TTC549 (cell line): ENCODE measurements at regions not wholly inside any gene's neighbourhood (a gene's known extent, or its start where the extent isn't known, plus 50 kb on each side); places are given as distances from the start of the nearest gene placed in this dataset.
"Not testable (repeated sequence)": the region's sequence is repeated elsewhere in the genome, so short reads cannot be mapped to it uniquely, and the experiment has no call there.

Experiments
- FAIRE-seq: peaks from 2 replicates; lab custom pipeline; 2012; peaks lifted over from hg19 to GRCh38; lab: Jason Lieb, UNC

DNA sequence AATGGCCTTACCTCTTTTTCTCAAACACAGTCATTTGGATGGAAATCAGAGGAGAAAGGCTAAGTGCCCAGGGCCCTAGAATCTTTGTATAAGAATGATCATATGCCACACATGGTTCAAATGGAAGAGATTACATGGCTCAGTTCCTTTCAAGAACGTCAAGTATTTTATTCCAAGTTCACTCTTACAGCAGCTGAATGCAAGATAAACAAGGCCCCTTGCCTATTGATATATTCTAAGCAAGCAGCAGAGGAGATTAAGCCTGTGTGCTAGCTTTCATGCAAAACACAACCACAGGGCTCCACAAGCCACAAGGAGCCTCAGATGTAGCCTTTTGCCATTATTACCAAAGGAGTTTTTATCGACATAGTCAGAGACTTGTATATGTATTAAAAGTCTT lies 55.3 kb upstream of the SLCO6A1 start:
- FAIRE-seq = no peak

DNA sequence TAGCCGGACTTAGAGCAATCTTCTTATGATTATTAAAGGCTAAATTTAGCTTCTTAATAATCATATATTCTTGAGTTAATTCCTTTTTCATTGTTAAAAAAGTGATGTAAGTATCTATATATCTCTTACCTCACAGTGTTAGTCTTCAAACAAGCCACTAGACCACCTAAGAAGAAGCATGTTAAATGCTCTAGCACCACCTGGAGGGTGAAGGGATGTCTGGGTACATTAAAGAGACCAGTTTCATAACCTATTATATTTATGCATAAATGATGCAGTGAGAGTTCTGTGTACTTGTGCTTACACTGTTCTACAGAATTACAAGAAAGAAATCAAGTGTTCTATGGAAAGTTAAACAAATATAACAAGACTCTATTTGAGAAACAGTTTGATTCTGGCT lies 55.9 kb upstream of the SLCO6A1 start:
- FAIRE-seq = no peak

DNA sequence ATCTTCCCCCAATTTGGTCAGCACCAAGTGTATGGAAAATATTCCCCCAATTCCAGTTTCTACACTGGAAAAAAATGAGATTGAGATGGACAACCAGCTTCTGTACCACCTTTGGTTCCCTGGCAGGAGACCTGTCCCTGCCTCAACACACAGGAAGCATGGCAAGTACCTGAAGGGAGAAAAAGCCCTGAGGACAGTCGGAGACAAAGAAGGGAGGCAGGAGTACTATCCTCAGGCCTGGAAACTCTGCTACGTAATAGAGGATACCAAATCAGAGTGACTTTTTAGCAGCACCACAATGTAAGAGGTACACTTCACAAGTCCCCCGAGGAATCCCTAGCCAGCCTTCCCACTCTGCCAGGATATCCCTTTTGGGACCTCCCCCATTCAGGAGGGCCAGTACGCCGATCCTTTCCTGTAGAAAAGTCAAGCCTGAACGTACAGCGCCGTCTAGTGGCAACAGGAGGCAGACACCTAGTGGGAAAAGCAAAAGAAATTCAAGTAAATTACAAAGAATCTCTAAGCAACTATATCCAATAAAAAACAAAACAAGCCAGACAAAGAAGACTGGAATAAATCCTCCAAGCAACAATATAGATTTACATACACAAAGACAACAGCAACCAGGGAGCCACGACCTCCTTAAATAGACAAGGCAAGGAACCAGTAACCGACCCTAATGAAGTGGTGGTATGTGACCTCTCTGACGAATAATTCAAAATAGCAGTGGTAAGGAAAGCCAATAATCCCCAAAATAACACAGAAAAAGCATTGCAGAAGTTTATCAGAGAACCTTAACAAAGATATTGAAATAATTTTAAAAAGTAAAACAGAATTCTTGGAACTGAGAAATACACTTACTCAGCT lies 63.3 kb upstream of the SLCO6A1 start:
- no peak for FAIRE-seq

DNA sequence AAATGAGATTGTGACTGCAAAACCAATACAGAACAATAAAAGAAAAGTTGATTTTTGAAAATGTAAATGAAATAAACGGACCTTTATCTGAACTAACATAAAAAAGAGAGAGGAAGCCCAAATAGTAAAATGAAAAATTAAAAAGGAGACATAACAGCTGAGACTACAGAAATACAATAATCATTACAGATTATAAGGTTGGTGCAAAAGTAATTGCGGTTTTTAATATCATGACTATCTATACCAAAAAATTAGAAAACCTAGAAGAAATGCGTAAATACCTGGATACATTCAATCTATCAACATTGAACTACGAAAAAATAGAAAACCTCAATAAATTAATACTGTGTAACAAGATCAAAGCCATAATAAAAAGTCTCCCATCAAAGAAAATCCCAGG lies 71.9 kb upstream of the SLCO6A1 start:
- FAIRE-seq = no peak

DNA sequence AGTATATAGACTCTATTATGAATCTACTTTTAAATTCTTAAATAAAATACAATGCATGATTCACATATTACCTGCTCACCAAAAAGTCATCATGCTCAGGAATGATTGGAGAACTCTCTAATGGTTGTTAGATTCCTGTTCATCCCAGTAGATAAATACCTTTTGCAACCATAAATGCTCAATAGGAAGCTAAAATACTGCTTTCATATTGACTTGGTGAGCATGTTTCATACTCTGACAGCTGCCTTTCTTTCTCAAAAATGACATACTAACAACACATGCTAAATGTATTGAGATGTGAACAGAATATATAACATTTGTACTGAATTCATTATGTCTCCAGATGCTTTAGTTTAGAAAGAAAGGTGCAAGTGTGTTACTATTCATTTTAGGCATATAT lies 79.6 kb upstream of the SLCO6A1 start:
- no peak for FAIRE-seq

DNA sequence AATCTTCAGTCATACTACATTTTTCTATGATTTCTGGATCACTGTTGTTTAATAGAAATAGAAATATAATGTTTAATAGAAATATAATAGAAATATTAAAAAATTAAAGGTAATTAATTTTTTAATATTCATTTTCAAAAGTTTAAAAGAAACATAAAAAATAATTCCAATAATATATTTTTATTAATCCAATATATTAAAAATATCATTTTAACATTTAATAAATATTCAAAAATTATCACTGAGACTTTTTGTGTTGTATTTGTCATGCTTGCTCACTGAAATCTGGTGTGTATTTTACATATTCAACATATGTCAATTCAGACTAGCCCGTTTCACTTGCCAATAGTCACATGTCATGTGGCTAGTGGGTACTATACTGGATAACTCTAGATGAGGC lies 80.6 kb upstream of the SLCO6A1 start:
- FAIRE-seq = peak; percentile 79

DNA sequence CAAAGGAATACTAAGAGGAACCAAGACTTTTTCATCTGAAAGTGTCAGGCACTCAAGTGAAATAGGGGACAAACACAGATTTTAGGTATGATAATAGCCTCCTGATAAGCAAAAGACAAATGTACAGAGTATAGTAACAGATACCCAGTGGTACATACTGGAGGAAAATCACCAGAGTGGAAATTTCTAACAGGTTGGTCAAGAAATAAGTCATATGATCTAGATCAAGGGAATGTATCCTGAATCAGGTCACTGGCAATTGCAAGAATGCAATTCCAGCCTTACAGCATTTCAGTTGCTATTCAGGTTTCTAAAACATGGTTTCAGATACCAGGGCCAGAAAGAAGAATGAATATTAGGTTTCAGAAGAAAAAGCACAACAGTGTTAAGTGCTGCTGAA lies 82.2 kb upstream of the SLCO6A1 start:
- FAIRE-seq = no peak

DNA sequence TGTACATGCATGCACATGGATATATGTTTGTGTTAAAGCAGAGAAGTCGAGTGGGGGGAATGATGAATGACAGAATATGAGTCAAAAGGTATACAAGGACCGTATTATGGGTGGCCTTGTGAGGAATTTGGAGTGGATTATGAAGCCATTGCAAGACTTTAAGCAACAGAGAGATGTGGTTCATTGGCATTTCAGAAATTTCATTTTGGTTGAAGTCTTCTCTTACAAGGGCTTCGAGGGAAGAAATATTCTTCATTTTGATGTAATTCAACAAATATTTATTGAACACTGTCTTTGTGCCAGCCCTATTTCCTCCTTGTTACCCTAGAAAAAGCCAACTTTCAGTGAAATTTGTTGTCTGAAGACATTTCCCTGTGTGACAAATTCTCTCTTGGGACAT lies 83.9 kb upstream of the SLCO6A1 start:
- FAIRE-seq = no peak

DNA sequence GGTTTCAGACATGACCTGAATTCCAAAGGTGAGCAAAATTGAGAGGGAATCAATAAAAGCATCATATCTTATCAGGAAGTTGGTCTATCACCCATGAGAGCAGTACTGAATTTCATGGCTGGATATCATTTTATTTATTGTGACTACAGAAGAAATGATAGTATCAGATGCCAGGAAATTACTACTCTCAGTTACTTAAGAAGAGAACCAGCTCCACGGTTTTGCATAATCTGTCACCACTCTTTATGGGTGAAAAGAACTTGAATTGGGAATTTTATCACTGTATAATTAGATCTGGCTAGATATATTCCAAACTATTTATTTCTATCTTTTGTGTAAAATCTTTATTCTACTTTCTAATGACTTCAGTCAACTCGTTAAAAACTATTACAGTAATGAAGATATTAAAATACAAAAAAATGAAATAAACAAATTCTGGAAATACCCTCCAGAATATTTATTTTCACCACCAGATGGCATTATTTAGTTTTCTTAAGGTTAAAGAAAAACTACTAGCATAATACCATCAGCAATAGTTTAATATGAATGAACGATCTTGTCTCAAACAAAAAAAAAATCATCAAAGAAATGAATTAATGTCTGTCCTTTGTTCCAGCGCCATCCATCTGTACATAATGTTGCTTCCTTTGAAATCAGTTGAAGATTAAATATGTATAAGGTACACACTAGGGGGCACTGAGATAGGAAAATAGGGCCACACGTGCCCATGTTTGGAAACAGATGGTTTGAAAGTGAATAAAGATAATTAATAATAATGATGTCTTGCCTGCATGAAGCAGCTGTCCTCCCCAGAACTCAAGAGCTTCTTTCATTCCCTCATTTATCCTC lies 84.7 kb upstream of the SLCO6A1 start:
- peak; percentile 71 for FAIRE-seq

DNA sequence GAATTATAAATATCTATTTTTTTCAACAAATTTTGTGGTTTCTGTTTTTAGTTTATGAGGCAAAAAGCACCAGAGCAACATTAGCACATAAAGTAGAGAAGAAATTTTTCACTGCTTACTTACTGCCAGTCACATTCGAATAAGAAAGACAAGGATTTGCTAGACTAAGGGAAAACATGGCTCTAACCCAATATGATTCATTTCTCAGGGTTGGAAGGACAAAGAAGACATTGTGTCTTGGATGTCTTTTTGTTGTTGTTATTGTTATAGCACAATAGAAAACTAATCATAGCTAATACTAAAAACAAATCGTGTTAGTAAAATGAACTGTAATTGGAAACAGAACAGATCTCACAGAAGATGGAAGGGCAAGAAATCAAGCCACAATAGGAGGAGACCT lies 90.9 kb upstream of the SLCO6A1 start:
- FAIRE-seq = no peak

DNA sequence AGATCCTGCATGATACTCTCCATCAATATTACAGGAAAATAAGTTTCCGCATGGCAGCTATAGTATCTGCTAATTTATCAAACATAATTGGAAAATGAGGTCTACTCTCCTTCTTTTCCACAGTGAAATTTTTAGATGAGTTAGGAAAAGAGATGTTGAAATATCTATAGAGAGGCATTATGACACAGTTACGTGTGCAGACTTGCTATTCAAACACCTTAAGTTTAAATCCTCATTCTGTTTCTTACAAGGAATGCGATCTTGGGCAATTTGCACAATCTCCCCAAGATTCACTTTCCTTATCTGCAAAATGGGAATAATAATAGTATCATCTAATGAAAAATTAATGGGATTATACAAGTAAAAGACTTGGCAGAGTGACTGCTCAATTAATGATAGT lies 91.7 kb upstream of the SLCO6A1 start:
- no peak for FAIRE-seq

DNA sequence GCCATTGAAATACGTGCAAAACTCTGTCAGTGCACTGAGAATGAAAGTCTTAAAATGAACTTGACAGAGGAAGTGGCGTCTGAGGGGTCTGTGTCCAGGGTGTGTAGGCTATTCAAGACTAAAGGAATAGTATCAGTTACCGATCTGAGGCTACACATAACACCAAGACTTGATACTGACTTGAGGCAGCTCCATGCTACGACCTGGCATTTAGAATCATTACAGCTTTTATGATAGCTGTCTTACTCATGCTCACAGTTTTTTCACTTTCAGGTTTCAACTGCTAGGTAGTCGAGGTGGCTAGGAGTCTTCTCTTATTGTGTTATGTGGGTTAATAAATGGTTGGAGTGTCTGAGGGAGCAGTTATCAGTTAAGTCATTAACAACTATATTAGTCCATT lies 92.8 kb upstream of the SLCO6A1 start:
- no peak for FAIRE-seq

DNA sequence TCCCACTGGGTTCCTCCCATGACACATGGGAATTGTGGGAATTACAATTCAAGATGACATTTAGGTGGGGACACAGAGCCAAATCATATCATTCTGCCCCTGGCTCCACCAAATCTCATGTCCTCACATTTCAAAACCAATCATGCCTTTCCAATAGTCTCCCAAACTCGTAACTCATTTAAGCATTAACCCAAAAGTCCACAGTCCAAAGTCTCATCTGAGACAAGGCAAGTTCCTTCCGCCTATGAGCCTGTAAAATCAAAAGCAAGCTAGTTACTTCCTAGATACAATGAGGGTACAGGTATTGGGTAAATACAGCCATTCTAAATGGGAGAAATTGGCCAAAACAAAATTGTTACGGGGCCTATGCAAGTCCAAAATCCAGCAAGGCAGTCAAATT lies 93.8 kb upstream of the SLCO6A1 start:
- not testable (repeated sequence) for FAIRE-seq

DNA sequence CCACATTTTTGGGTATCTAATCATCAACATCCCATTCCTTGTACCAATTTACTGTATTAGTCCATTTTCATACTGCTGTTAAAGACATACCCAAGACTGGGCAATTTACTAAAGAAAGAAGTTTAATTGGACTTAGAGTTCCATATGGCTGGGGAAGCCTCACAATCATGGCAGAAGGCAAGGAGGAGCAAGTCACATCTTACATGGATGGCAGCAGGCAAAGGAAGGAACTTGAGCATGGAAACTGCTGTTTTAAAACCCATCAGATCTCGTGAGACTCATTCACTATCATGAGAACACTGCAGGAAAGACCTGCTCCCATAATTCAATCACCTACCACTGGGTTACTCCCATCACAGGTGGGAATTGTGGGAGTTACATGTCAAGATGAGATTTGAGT lies 95.4 kb upstream of the SLCO6A1 start:
- FAIRE-seq = no peak

DNA sequence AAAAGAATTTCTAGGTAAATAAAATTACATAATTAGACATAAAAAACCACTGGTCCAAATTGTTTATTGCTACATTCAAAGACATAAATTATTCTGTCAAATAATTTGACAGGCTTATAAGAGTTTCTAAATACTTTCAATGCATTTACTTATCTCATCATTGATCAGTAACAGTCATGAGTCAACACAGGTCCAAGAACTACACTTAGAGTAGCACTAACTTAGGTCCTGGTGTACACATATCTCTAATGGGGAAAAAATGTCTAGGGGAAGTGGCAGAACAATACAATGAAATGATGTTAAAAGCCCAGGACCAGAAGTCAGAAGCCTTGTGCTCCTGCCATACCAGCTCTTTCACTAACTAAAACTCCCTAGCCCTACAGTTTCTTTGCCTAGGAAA lies 96.5 kb upstream of the SLCO6A1 start:
- no peak for FAIRE-seq

DNA sequence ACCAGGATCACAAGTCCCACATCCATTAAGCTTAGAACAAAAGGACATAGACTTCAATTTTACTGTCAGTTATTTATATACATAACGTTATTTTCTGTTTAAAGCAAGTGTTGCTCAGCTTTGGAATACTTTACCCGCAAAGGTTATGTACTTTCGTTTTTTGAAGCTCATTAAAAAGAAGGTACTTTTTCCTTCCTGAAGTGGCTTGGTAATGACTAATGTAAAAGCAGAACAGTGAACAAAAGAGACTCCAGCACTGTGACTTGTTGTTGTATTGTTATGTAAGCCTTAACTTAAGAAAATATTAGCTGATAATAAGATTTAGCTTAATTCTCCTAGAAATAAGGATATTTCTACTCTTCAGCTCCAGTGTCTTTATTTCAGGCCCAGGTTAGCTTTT lies 97.3 kb upstream of the SLCO6A1 start:
- FAIRE-seq = no peak

DNA sequence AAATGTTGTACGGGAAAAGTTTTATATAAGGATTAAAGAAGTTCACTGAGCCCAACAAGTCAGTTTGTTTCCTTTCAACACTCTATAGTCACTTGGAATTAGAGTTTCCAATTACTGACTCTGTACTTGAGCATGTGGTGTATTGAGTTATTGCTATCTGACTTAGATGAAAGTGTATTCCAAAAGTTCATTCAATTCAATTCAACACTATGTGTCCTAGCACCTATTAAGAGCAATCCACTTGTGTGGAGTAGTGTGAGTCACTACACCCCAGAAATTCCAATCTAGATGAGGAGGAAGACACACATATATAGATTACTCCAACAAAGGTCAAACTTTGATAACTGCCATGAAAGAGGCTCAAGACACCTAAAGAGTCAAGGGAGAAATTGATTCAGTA lies 98.2 kb upstream of the SLCO6A1 start:
- FAIRE-seq = no peak

DNA sequence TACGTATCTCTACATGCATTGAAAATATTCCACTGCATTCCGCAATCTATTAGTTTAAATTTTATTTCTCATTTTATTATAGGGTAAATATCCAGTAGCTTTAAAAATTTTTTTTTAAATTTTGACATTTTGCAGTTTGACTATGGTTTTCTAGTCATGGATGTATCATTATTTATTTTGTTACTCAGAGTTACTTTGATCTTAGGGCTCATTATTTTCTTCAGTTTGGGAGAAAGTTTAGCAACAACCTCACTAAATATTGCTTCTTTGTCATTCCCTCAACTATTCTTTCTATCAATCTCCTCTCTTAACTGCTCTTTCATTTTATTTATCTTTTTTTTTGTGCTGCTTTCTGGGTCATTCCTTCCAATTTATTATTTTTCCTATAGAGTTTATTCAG lies 100.5 kb upstream of the SLCO6A1 start:
- no peak for FAIRE-seq

DNA sequence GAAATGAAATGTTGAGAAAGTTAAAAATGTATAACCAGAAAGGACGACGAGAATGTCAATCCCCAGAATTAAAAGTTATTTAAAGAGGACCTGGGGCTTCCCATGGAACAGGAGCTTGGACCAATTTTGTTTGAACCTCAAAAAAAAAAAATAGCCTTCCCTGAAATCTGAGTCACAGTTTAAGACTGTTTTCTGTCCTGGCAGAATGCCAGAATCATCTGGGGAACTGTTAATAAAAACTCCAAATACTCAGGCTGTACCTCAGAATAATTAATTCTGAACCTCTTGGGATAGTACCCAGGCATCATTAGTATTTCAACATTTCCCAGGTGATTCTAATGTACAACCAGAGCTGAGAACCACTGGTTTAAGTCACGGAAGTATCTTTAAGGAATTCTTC lies 102.2 kb upstream of the SLCO6A1 start:
- no peak for FAIRE-seq

DNA sequence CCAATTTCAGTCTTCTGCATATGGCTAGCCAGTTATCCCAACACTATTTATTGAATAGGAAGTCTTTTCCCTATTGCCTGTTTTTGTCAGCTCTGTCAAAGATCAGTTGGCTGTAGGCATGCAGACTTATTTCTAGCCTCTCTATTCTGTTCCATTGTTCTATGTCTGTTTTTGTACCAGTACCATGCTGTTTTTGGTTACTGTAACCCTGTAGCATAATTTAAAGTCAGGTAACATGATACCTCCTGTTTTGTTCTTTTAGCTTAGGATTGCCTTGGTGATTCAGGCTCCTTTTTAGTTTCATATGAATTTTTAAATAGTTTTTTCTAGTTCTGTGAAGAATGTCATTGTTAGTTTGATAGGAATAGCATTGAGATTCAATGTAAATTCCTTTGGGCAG lies 104.9 kb upstream of the SLCO6A1 start:
- no peak for FAIRE-seq

DNA sequence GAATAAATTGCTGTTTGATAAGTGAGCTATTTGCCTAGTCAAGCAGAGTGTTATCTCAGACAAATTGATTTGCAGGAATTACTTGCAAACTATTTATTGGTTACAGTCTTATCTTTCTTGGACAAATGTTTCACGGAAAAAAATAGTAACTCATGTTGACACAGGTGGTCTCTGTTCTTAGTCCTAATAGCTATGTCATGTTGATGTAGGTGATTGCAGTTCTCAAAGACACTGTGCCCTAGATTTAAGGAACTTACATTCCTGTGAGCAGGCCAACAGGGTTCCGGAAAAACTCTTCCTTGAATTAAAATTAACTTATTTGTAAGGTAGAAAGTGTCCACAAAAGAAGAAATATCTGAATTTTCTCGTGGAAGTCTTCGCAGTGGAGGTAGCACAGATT lies 109.6 kb upstream of the SLCO6A1 start:
- no peak for FAIRE-seq

DNA sequence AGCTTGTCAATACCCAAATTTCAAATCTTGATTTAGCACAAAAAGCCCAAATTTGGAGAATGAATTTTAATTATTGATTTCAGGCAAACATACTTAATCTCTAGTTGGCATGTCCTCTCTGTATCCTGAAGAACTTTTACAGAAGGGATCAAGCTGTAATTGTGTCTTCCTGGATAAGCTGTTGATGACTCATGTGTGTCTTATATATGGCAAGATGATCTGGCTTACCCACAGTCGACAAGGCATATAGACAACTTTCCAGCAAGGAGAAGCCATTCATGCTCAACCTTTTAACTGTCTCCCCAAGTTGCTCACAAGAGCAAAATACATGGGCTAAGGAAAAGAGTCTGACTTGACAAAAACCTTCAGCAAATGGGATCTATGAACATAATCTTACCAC lies 112.5 kb upstream of the SLCO6A1 start:
- FAIRE-seq = no peak

DNA sequence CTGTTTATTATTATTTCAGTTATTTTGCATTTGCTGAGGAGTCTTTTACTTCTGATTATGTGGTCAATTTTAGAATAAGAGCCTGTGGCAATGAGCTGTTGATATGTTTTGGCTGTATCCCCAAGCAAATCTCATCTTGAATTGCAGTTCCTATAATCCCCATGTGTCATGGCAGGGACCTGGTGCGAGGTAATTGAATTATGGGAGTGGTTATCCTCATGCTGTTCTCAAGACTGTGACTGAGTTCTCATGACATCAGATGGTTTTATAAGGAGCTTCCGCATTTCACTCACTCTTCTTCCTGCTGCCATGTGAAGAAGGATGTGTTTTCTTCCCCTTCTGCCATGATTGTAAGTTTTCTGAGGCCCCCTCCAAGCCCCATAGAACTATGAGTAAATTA lies 114.9 kb upstream of the SLCO6A1 start:
- FAIRE-seq = no peak
